ENCODE measurements at regions not wholly inside any gene's neighbourhood (a gene's known extent, or its start where the extent isn't known, plus 50 kb on each side); places are given as distances from the start of the nearest gene placed in this dataset.
"Not testable (repeated sequence)": the region's sequence is repeated elsewhere in the genome, so short reads cannot be mapped to it uniquely, and the experiment has no call there.

- DNase-seq, result no peak
- intact Hi-C loops (cut with DNase I), result no loop called here
These were observed 454.4 kb upstream of the RPS6KA3 start for GRCh38 chrX:20720954-20721626.

- intact Hi-C loops (cut with DNase I), result no loop called here
- no peak for DNase-seq
These were observed 452.1 kb upstream of the RPS6KA3 start for GRCh38 chrX:20718592-20719380.

DNA sequence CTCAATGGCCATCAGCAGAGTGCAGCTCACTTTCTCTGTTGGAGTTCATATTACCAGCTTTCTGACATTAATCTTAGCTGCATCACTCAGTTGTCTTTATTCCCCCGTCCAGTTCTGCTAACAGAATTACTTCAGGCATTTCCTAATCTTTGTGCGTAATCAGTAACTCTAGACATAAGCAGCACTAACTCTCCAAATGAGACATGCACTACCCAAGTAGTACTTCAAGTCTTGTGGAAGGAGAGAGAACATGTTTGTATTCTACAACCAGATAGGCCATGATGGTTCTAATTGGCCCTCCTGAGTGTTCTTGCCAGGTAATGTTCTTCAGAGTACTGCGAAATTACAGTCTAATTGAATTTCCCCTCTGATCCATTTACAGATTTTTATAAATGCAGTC, 448.5 kb upstream of the RPS6KA3 start:
- no peak for DNase-seq
- intact Hi-C loops (cut with DNase I), result no loop called here

GRCh38 chrX:20712811-20713210, 446.1 kb upstream of the RPS6KA3 start:
- DNase-seq, result no peak
- intact Hi-C loops (cut with DNase I), result no loop called here

DNA sequence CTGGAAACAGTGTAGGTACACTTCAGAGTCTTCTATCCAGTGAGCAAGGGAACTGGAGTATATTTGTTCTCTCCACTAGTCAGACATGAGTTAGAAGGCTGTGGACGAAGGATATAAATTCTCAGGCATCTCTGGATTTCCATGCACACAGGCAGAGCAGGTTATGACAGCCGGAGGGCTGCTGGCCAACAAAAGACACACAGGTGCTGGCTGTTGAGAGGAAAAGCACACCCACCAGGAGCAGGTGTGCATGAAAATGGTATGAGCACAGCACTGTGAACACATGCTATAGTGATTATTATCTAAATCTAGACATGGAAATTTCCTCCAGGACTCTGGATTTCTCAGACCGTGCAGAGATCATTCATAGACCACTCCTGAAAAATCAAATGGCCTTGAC, 444.7 kb upstream of the RPS6KA3 start:
- DNase-seq, result no peak
- intact Hi-C loops (cut with DNase I), result no loop called here

DNA sequence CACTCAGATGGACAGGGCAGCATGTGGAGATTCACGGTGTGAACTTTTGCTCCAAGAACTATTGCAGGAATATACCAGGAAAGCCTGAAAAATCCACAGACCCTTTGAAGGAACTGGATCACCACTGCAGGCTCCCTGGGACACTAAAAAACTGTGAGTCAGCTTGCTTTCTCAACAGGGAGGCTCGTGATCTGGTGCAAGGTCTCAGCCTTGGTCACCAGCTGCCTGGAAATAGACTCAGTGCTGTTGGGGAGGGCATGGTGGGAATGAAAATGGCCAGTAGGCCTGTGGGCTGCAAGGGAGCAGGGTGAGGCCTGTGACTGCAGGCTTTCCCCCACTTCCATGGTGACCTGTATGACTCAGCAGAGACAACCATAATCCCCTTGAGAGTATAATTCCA, 426.4 kb upstream of the RPS6KA3 start:
- intact Hi-C loops (cut with DNase I), result no loop called here

DNA sequence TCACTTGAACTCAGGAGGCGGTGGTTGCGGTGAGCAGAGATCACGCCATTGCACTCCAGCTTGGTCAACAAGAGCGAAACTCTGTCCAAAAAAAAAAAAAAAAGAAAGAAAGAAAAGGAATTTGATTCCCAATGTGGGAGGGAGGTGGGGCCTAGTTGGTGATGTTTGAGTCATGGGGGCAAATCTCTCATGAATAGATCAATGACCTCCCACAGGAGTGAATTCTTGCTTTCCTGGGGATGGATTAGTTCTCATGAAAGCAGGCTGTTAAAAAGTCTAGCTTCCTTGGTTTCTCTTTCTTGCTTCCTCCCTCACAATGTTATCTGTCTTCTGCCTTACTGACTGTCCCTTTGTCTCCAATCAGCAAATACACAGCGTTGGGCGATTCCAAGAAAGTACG, 419.5 kb upstream of the RPS6KA3 start:
- intact Hi-C loops (cut with DNase I), result no loop called here
- no peak for DNase-seq

More for the DNA sequence above, 426.4 kb upstream of the RPS6KA3 start:
- DNase-seq, result peak in 1 of 10 donors; percentile 23

- DNase-seq, result no peak
- intact Hi-C loops (cut with DNase I), result no loop called here
These were observed 418.9 kb upstream of the RPS6KA3 start for GRCh38 chrX:20685652-20686051.

- no peak for DNase-seq
- intact Hi-C loops (cut with DNase I), result no loop called here
These were observed 415.0 kb upstream of the RPS6KA3 start for GRCh38 chrX:20681683-20682082.

- intact Hi-C loops (cut with DNase I), result no loop called here
- no peak for DNase-seq
These were observed 414.3 kb upstream of the RPS6KA3 start for GRCh38 chrX:20680998-20681397.

- DNase-seq, result no peak
These were observed 405.8 kb upstream of the RPS6KA3 start for GRCh38 chrX:20672476-20672875.

DNA sequence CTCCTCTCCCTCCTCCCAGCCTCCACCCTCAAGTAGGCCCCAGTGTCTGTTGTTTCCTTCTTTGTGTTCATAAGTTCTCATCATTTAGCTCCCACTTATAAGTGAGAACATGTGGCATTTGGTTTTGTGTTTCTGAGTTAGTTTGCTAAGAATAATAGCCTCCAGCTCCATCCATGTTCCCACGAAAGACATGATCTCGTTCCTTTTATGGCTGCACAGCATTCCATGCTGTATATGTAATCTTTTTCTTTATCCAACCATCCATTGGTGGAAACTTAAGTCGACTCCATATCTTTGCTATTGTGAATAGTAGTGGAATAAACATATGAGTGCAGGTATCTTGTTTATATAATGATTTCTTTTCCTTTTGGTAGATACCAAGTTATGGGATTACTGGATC, 405.0 kb upstream of the RPS6KA3 start:
- intact Hi-C loops (cut with DNase I); DNase-seq: not testable (repeated sequence)

More at GRCh38 chrX:20672476-20672875, 405.8 kb upstream of the RPS6KA3 start:
- intact Hi-C loops (cut with DNase I), result no loop called here

DNA sequence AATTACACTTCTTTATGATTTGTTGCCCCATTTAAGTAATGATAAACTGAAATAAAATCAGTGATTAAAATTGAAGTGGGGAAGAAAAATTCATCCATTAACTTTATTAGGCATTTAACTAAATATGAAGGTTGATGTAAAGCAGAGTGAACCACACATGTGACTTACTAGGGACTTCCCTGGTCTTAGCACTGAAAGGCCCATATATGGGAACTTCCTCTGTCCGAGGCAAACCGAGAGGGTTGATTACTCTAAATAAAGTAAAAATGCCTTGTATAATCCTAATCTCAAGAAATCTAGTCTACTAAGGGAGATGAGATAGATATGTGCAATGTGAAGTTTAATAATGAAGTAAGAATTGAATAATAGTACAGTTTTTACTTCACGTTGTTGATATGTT, 403.9 kb upstream of the RPS6KA3 start:
- no peak for DNase-seq
- intact Hi-C loops (cut with DNase I), result no loop called here

DNA sequence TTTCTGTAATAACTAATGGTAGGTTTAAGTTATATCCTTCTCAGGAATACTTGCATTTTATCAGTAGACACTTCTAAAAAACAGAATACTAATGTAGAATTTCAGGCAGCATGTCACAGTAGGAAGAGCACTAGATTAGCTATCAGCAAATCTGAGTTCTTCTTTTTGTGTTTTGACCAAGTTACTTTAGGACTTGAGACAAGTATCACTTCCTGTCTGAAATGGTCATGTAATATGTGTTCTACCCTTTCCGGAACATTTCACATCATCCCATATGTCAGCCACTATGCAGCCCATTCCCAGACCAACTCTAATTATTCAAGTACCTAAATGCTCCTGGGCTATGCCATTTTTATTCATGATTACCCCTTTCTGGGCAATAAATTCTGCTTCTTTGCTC, 401.8 kb upstream of the RPS6KA3 start:
- intact Hi-C loops (cut with DNase I), result no loop called here
- DNase-seq, result no peak

GRCh38 chrX:20666331-20666730, 399.6 kb upstream of the RPS6KA3 start:
- peak in 2 of 10 donors; percentile 1 to 44 for DNase-seq
- intact Hi-C loops (cut with DNase I), result no loop called here

- DNase-seq, result no peak
- intact Hi-C loops (cut with DNase I), result no loop called here
These were observed 398.8 kb upstream of the RPS6KA3 start for GRCh38 chrX:20665481-20665880.

DNA sequence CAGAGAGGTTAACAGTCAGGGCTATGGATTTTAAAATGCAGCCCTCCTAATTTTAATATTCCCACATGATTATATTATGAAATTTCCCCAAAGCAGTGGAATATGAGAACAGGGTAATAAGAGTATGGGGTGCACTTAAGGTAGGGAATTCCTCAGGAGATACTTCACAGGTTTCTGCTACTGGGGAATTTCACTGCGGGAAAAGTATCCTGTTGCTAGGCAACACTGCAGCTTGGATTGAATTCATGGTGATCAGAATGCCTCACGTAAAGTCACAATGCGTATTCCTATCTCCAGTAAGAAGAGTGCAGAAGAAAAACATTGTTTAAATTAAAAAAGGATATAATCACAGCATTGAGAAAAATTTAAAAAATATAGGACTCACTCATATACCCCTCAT, 398.1 kb upstream of the RPS6KA3 start:
- intact Hi-C loops (cut with DNase I), result no loop called here

GRCh38 chrX:20664131-20664530, 397.4 kb upstream of the RPS6KA3 start:
- intact Hi-C loops (cut with DNase I), result no loop called here
- DNase-seq, result no peak

More for the DNA sequence above, 398.1 kb upstream of the RPS6KA3 start:
- no peak for DNase-seq

- DNase-seq, result peak in 1 of 10 donors; percentile 8
- intact Hi-C loops (cut with DNase I), result no loop called here
These were observed 396.6 kb upstream of the RPS6KA3 start for GRCh38 chrX:20663336-20663735.

DNA sequence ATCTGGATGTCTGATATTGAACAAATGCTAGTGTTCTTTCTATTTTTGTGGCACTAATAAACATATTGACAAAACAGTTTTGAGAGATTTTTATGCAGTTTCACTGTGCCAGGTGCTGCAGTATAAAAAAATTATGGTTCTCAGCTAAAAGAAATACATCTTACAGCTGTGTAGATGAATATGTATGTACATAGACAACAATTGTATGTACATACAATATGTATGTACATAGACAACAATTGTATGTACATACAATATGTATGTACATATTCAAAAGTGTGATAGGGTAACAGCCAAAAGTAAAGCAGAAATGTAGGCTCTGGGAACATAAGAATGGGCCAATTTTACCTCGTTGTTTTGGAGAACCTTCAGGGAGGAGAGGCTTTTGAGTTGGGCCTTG, 390.0 kb upstream of the RPS6KA3 start:
- intact Hi-C loops (cut with DNase I), result no loop called here
- no peak for DNase-seq

DNA sequence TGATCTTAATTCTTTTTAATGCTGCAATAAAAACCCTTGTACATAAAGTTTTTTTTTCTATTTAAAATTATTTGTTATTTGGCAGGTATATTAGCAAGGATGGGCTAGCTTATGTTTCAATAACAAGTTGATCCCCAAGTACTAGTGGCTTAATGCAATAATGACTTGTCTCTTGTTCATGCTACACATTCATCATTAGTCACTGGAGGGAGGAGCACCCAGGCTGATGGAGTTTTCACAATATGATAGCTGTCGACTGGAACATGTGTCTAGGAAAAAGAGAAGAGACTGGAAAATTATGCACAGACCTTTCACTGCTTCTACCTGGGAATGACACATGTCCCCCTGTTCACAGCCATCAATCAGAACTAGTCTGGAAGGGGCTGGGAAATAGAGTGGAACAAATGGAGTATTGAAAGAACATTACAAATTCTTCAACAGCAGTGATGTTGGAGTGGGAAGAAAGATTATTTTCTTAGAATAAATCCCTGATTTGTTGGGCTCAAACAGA, 387.9 kb upstream of the RPS6KA3 start:
- intact Hi-C loops (cut with DNase I), result no loop called here

GRCh38 chrX:20653070-20653469, 386.4 kb upstream of the RPS6KA3 start:
- no peak for DNase-seq
- intact Hi-C loops (cut with DNase I), result no loop called here

More for the DNA sequence above, 387.9 kb upstream of the RPS6KA3 start:
- DNase-seq, result no peak

Data from posterior cingulate gyrus (tissue), 11 donors.